GM12878 (cell line): ENCODE measurements at regions not wholly inside any gene's neighbourhood (a gene's known extent, or its start where the extent isn't known, plus 50 kb on each side); places are given as distances from the start of the nearest gene placed in this dataset.

Source experiments
- ATF3 ChIP-seq: IDR thresholded peaks from 2 replicates; pipeline ENCODE4 v1.6.1; 2011; ENCODE audit warnings: low read depth, mild to moderate bottlenecking, low read length, moderate library complexity, borderline replicate concordance; ENCODE audit errors: extremely low read depth
- CBX3 ChIP-seq: fragments of 200-600 bp; sonication (generic); IDR thresholded peaks from 2 replicates; pipeline ENCODE4 v1.6.1; 2016; ENCODE audit warnings: low read depth, borderline replicate concordance
- CHD1 ChIP-seq: IDR thresholded peaks from 2 replicates; pipeline ENCODE4 v1.6.1; 2012; ENCODE audit warnings: low read depth, low read length, improper control_type of control experiment
- CREB1 ChIP-seq: IDR thresholded peaks from 2 replicates; pipeline ENCODE4 v1.6.1; 2012; ENCODE audit warnings: low read depth, mild to moderate bottlenecking, inconsistent platforms
- ELK1 ChIP-seq: IDR thresholded peaks from 2 replicates; pipeline ENCODE4 v1.6.1; 2012; ENCODE audit warnings: low read depth, low read length, improper control_type of control experiment
- FOXM1 ChIP-seq: IDR thresholded peaks from 2 replicates; pipeline ENCODE4 v1.6.1; 2012; ENCODE audit warnings: low read depth, mild to moderate bottlenecking, inconsistent platforms, low read length, moderate library complexity
- MXI1 ChIP-seq: fragments of 150-350 bp; IDR thresholded peaks from 2 replicates; pipeline ENCODE4 v1.6.1; 2011; ENCODE audit warnings: low read depth, mild to moderate bottlenecking, inconsistent platforms, low read length, improper control_type of control experiment
- SRF ChIP-seq, 2 experiments: IDR thresholded peaks; 2 replicates each; pipeline ENCODE4 v1.6.1; 2011; ENCODE audit warnings: low read depth in 2 of 2, low read length in 2 of 2, mild to moderate bottlenecking in 1 of 2, moderate library complexity in 1 of 2
- SUPT20H ChIP-seq: IDR thresholded peaks from 2 replicates; pipeline ENCODE4 v1.6.1; 2011; ENCODE audit warnings: low read depth, mild to moderate bottlenecking, low read length, moderate library complexity, borderline replicate concordance; ENCODE audit not compliant: control insufficient read depth
- SUZ12 ChIP-seq: fragments of 200-600 bp; sonication (generic); IDR thresholded peaks from one replicate; pipeline ENCODE4 v1.6.1; 2018; ENCODE audit warnings: antibody characterized with exemption, mild to moderate bottlenecking; ENCODE audit not compliant: unreplicated experiment
- TAF1 ChIP-seq: IDR thresholded peaks from 2 replicates; pipeline ENCODE4 v1.6.1; 2011; ENCODE audit warnings: mild to moderate bottlenecking, low read depth, low read length, borderline replicate concordance
- TF ChIP-seq, protein P1 (sequence below), 3 experiments: IDR thresholded peaks in 2 of 3; conservative IDR thresholded peaks in 1 of 3; 2 replicates each; pipeline ENCODE4 v1.5.1; 2011; ENCODE audit warnings: low read depth in 3 of 3, low read length in 3 of 3, mild to moderate bottlenecking in 3 of 3, control low read depth in 2 of 3, moderate library complexity in 2 of 3, inconsistent platforms in 1 of 3, mixed read lengths in 1 of 3; ENCODE audit not compliant: control insufficient read depth in 2 of 3, insufficient read depth in 1 of 3; ENCODE audit errors: extremely low read depth in 1 of 3

DNA sequence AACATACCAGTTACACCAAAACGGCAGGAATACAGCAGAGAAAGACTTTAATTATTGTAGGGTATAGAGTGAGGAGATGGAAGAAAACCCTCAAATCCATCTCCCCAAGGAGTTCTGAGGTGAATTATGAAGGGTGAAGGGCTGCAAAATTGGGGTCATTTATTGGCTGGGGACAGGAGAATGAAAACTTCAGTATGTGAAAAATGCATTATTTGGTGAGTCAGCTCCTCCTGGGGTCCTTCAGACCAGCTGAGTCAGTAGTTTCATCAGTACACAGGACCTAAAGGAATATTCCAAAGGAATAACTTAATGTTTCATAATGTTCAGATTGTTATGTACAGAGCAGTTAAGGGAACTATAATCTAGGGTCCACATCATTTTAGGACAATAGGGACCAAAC, 566.0 kb downstream of the GBE1 start:
- no peak for TF ChIP-seq ATF3
- TF ChIP-seq TAF1 = no peak
- TF ChIP-seq SUPT20H = no peak
- no peak for TF ChIP-seq CBX3
- no peak for TF ChIP-seq SUZ12
- TF ChIP-seq, protein P1, sequence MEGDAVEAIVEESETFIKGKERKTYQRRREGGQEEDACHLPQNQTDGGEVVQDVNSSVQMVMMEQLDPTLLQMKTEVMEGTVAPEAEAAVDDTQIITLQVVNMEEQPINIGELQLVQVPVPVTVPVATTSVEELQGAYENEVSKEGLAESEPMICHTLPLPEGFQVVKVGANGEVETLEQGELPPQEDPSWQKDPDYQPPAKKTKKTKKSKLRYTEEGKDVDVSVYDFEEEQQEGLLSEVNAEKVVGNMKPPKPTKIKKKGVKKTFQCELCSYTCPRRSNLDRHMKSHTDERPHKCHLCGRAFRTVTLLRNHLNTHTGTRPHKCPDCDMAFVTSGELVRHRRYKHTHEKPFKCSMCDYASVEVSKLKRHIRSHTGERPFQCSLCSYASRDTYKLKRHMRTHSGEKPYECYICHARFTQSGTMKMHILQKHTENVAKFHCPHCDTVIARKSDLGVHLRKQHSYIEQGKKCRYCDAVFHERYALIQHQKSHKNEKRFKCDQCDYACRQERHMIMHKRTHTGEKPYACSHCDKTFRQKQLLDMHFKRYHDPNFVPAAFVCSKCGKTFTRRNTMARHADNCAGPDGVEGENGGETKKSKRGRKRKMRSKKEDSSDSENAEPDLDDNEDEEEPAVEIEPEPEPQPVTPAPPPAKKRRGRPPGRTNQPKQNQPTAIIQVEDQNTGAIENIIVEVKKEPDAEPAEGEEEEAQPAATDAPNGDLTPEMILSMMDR (IDR thresholded peaks at IDR 0.05 in 2 of 3, conservative IDR thresholded peaks at IDR 0.05 in 1 of 3; ENCODE audit: control insufficient read depth in 2 of 3, extremely low read depth in 1 of 3, insufficient read depth in 1 of 3, low read depth in 3 of 3, low read length in 3 of 3) = no peak
- TF ChIP-seq SRF (IDR thresholded peaks at IDR 0.05; ENCODE audit: low read depth in 2 of 2, low read length in 2 of 2) = no peak
- no peak for TF ChIP-seq CREB1
- no peak for TF ChIP-seq MXI1
- TF ChIP-seq ELK1 = no peak
- no peak for TF ChIP-seq CHD1
- TF ChIP-seq FOXM1 = no peak
